GM18511 (cell line): ENCODE measurements at regions not wholly inside any gene's neighbourhood (a gene's known extent, or its start where the extent isn't known, plus 50 kb on each side); places are given as distances from the start of the nearest gene placed in this dataset.
"Not testable (repeated sequence)": the region's sequence is repeated elsewhere in the genome, so short reads cannot be mapped to it uniquely, and the experiment has no call there.

Experiments used
- ATAC-seq: cut with Tn5 transposase; IDR thresholded peaks from one replicate; pipeline ENCODE4 v1.9.1; 2021; ENCODE audit warnings: mild to moderate bottlenecking, moderate library complexity; ENCODE audit not compliant: unreplicated experiment

GRCh38 chr9:38133595-38133994 lies 64.6 kb upstream of the SHB start:
- no peak for ATAC-seq

- no peak for ATAC-seq
These were observed 63.9 kb upstream of the SHB start for GRCh38 chr9:38132956-38133355.

- ATAC-seq: no peak
These were observed 62.7 kb upstream of the SHB start for GRCh38 chr9:38131729-38132128.

- no peak for ATAC-seq
These were observed 61.7 kb upstream of the SHB start for GRCh38 chr9:38130724-38131123.

- no peak for ATAC-seq
These were observed 60.3 kb upstream of the SHB start for GRCh38 chr9:38129366-38129765.

GRCh38 chr9:38128752-38129270 lies 59.8 kb upstream of the SHB start:
- ATAC-seq: no peak

- ATAC-seq: no peak
These were observed 58.3 kb upstream of the SHB start for GRCh38 chr9:38127271-38127839.

- no peak for ATAC-seq
These were observed 57.7 kb upstream of the SHB start for GRCh38 chr9:38126730-38127129.

- no peak for ATAC-seq
These were observed 56.9 kb upstream of the SHB start for GRCh38 chr9:38125889-38126288.

GRCh38 chr9:38123359-38123758 lies 54.3 kb upstream of the SHB start:
- ATAC-seq: not testable (repeated sequence)

- no peak for ATAC-seq
These were observed 51.9 kb upstream of the SHB start for GRCh38 chr9:38120961-38121360.

- ATAC-seq: no peak
These were observed 50.7 kb upstream of the SHB start for GRCh38 chr9:38119560-38120236.

GRCh38 chr9:38118862-38119438 lies 49.9 kb upstream of the SHB start:
- ATAC-seq: no peak
